HepG2 (cell line): ENCODE measurements at regions not wholly inside any gene's neighbourhood (a gene's known extent, or its start where the extent isn't known, plus 50 kb on each side); places are given as distances from the start of the nearest gene placed in this dataset.

Experiments used
- KDM1A ChIP-seq: IDR thresholded peaks from 2 replicates; pipeline ENCODE4 v1.6.1; 2016; ENCODE audit warnings: missing compliant biosample characterization
- RARA ChIP-seq: IDR thresholded peaks from 2 replicates; pipeline ENCODE4 v1.6.1; 2016; ENCODE audit warnings: missing genetic modification reagents, missing compliant biosample characterization
- ZNF749 ChIP-seq: sonication (generic); formaldehyde crosslinking; IDR thresholded peaks from 2 replicates; pipeline ENCODE4 v1.8.0; 2022; ENCODE audit warnings: mild to moderate bottlenecking, missing genetic modification reagents, moderate library complexity, borderline replicate concordance
- ZNF766 ChIP-seq: sonication (generic); formaldehyde crosslinking; IDR thresholded peaks from 2 replicates; pipeline ENCODE4 v1.5.0; 2020; ENCODE audit warnings: missing genetic modification reagents, borderline replicate concordance
- TF ChIP-seq, protein P1 (sequence below): IDR thresholded peaks from 2 replicates; pipeline ENCODE4 v1.6.1; 2016; ENCODE audit warnings: missing compliant biosample characterization, missing genetic modification reagents, borderline replicate concordance

DNA sequence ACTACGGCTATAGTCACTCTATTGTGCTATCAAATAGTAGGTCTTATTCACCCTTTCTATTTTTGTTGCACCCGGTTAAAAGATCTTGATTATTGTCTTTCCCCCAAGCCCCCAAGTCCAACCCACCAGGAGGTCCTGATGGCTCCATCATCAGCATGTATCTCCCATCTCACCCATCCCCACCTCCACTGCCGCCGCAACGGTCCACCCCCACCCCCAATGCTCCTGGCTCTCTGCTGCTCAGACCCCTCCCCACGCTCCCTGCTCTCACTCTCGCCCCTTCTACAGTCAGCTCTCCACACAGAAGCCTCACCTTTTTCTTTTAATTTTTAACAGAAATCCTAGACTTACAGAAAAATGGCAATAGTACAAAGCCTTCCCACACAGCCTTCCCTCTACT lies 51.5 kb upstream of the SH3PXD2B start:
- TF ChIP-seq ZNF749 (CRISPR knock-in tag) (no peak), KDM1A (CRISPR knock-in tag) (no peak), ZNF766 (CRISPR knock-in tag) (no peak), RARA (no peak)
- TF ChIP-seq, protein P1, sequence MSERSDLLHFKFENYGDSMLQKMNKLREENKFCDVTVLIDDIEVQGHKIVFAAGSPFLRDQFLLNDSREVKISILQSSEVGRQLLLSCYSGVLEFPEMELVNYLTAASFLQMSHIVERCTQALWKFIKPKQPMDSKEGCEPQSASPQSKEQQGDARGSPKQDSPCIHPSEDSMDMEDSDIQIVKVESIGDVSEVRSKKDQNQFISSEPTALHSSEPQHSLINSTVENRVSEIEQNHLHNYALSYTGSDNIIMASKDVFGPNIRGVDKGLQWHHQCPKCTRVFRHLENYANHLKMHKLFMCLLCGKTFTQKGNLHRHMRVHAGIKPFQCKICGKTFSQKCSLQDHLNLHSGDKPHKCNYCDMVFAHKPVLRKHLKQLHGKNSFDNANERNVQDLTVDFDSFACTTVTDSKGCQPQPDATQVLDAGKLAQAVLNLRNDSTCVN = no peak
